Omental fat pad (tissue), 3 donors: ENCODE measurements at regions not wholly inside any gene's neighbourhood (a gene's known extent, or its start where the extent isn't known, plus 50 kb on each side); places are given as distances from the start of the nearest gene placed in this dataset.
"Not testable (repeated sequence)": the region's sequence is repeated elsewhere in the genome, so short reads cannot be mapped to it uniquely, and the experiment has no call there.

Experiments
- ATAC-seq: fragments of 150-250 bp; one replicate; pipeline ENCODE4 v1.9.1; 2016; ENCODE audit warnings: mild to moderate bottlenecking, moderate library complexity; ENCODE audit not compliant: low FRiP score
- DNase-seq: peaks from one replicate; pipeline ENCODE4 v3.0.0-alpha.2; 2019; ENCODE audit warnings: low spot score
- CTCF ChIP-seq, 3 donors: fragments of 450-650 bp; IDR thresholded peaks; one replicate each; pipeline ENCODE4 v1.5.1; 2016 to 2017; ENCODE audit warnings: antibody characterized with exemption in 3 of 3, mild to moderate bottlenecking in 3 of 3, moderate library complexity in 2 of 3

GRCh38 chrX:40864972-40865371, 129.6 kb upstream of the MED14 start:
- no peak for ATAC-seq
- DNase-seq: no peak
- no peak for TF ChIP-seq CTCF (IDR thresholded peaks at IDR 0.05)

GRCh38 chrX:40866893-40867292, 131.6 kb upstream of the MED14 start:
- ATAC-seq: peak; percentile 79
- no peak for TF ChIP-seq CTCF (IDR thresholded peaks at IDR 0.05)
- no peak for DNase-seq

- ATAC-seq: peak; percentile 75
- no peak for TF ChIP-seq CTCF (IDR thresholded peaks at IDR 0.05)
- DNase-seq: no peak
Observed at GRCh38 chrX:40867352-40867751, 132.0 kb upstream of the MED14 start.

- DNase-seq (no peak), ATAC-seq (no peak)
Observed at GRCh38 chrX:40868868-40869267, 133.5 kb upstream of the MED14 start.

GRCh38 chrX:40870982-40871381, 135.6 kb upstream of the MED14 start:
- not testable (repeated sequence) for ATAC-seq, DNase-seq

More at GRCh38 chrX:40868868-40869267, 133.5 kb upstream of the MED14 start:
- TF ChIP-seq CTCF (IDR thresholded peaks at IDR 0.05): no peak

- ATAC-seq (peak; percentile 42), DNase-seq (no peak)
- TF ChIP-seq CTCF (IDR thresholded peaks at IDR 0.05): no peak
Observed at GRCh38 chrX:40871385-40872082, 136.2 kb upstream of the MED14 start.

GRCh38 chrX:40872351-40872750, 137.0 kb upstream of the MED14 start:
- DNase-seq (no peak), ATAC-seq (no peak)
- no peak for TF ChIP-seq CTCF (IDR thresholded peaks at IDR 0.05)
